ENCODE measurements at regions not wholly inside any gene's neighbourhood (a gene's known extent, or its start where the extent isn't known, plus 50 kb on each side); places are given as distances from the start of the nearest gene placed in this dataset.

DNA sequence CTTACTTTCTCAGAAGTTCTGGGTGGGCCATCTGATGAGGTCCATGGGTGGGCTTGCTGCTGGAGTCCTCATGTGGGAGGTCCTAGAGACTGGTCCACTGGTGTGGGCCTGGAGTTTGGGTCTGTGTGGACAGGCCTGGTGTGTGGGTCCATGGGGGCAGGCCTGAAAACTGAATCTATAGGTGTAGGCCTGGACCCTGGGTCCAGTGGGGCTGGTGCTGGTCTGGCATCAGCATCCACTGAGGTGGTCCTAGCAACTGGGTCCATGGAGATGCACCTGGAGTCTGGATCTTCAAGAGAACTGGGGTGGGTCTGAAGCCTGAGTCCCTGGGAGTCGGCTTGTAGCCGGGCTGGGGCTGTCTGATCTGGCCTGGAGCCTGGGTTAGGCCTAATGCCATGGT lies 253.8 kb upstream of the CCL2 start (continued):
- no peak for TF ChIP-seq ZNF180 (CRISPR knock-in tag; IDR thresholded peaks at IDR 0.05; ENCODE audit: borderline replicate concordance, low read depth)

DNA sequence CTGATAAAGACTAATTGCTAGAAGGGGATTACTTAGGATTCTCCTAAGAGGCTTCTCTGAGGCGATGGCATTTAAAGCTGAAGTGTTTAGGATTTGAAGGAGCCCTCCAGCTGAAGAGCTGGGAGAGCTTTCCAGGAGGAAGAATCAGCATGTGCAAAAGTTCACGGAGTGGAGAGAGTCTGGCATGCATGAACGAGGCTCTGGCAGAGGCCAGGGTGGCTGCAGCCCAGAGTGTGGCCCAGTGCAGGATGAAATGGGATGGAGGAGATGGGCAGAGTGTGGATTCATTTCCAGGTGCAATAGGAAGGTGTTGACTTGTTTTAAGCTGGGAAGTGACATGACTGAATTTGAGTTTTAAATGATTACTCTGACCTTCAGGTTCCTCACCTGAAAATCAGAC lies 249.0 kb upstream of the CCL2 start:
- Histone ChIP-seq H3K4me1 (ENCODE audit: insufficient read depth, low read length) (no peaks in the 10 kb centered on the region), H3K4me2 (ENCODE audit: low read depth, low read length) (no peak overlapping the region), H3K27me3 (ENCODE audit: control insufficient read depth in 1 of 2, insufficient read depth in 2 of 2, low read length in 2 of 2) (no peaks in the 10 kb centered on the region; a peak in 1 of 5 replicates), H3K9me3 (ENCODE audit: low read length) (peaks cover 53% of the 10 kb centered on the region), H3K27ac (ENCODE audit: extremely low read length, insufficient read depth, low read length) (no peak overlapping the region), H3K36me3 (replicated peaks in 1 of 2; ENCODE audit: control insufficient read depth in 1 of 2, insufficient read depth in 2 of 2, low read length in 2 of 2) (no peaks in the 10 kb centered on the region), H2AFZ (ENCODE audit: low read length) (no peak overlapping the region), H3K79me2 (ENCODE audit: insufficient read depth, low read length) (no peaks in the 10 kb centered on the region), H3K4me3 (replicated peaks in 1 of 3; ENCODE audit: insufficient read depth in 1 of 3, low read depth in 2 of 3, low read length in 3 of 3) (no peak overlapping the region), H3K9ac (ENCODE audit: insufficient read depth, low read depth, low read length) (no peak overlapping the region), H4K20me1 (ENCODE audit: insufficient read depth, low read length) (no peaks in the 10 kb centered on the region)
- ChIA-PET CTCF (ENCODE audit: low intra/inter-chr PET ratio, low total read pairs) (no interaction called here), POLR2A (no interaction called here)
- BruUV-seq (replicated peaks) = no TSS peak
- WGBS (ENCODE audit: low lambda C conversion rate) = 0% methylated on average over 3 of the region's 3 CpGs
- in situ Hi-C loops (cut with HindIII; ENCODE audit: extremely low pct_ligation_motif_present, low pct_unique_long_range_greater_than_20kb) (no loop called here), intact Hi-C loops (cut with micrococcal nuclease; ENCODE audit: unreplicated experiment) (no loop called here)
- ATAC-seq (no peak), FAIRE-seq (no peak), DNase-seq (ENCODE audit: low spot score) (no peak)
- no peak for TF ChIP-seq CAMTA2 (CRISPR knock-in tag; IDR thresholded peaks at IDR 0.05; ENCODE audit: borderline replicate concordance)
- TF ChIP-seq, protein P1, sequence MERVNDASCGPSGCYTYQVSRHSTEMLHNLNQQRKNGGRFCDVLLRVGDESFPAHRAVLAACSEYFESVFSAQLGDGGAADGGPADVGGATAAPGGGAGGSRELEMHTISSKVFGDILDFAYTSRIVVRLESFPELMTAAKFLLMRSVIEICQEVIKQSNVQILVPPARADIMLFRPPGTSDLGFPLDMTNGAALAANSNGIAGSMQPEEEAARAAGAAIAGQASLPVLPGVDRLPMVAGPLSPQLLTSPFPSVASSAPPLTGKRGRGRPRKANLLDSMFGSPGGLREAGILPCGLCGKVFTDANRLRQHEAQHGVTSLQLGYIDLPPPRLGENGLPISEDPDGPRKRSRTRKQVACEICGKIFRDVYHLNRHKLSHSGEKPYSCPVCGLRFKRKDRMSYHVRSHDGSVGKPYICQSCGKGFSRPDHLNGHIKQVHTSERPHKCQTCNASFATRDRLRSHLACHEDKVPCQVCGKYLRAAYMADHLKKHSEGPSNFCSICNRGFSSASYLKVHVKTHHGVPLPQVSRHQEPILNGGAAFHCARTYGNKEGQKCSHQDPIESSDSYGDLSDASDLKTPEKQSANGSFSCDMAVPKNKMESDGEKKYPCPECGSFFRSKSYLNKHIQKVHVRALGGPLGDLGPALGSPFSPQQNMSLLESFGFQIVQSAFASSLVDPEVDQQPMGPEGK (CRISPR knock-in tag; IDR thresholded peaks at IDR 0.05) = no peak
- no peak for TF ChIP-seq ZNF451 (CRISPR knock-in tag; IDR thresholded peaks at IDR 0.05)
- no peak for TF ChIP-seq PAWR (CRISPR knock-in tag; IDR thresholded peaks at IDR 0.05; ENCODE audit: borderline replicate concordance)
- no peak for TF ChIP-seq HNF4G (IDR thresholded peaks at IDR 0.05; ENCODE audit: borderline replicate concordance, low read depth, low read length)
- no peak for TF ChIP-seq HNF4G (CRISPR knock-in tag; IDR thresholded peaks at IDR 0.05; ENCODE audit: borderline replicate concordance, low read depth)
- TF ChIP-seq, protein P2, sequence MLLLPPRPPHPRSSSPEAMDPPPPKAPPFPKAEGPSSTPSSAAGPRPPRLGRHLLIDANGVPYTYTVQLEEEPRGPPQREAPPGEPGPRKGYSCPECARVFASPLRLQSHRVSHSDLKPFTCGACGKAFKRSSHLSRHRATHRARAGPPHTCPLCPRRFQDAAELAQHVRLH (CRISPR knock-in tag; IDR thresholded peaks at IDR 0.05; ENCODE audit: borderline replicate concordance, low read depth) = no peak

Data from HepG2 (cell line).